A549 (cell line): ENCODE measurements at regions not wholly inside any gene's neighbourhood (a gene's known extent, or its start where the extent isn't known, plus 50 kb on each side); places are given as distances from the start of the nearest gene placed in this dataset.

Experiments used
- ATAC-seq, 2 experiments: fragments of 200-7000 bp in 1 of 2; fragments of >200 bp in 1 of 2; cut with Nextera tagmentation in 1 of 2; cut with Tn5 transposase in 1 of 2; 3 replicates each; pipeline versions ENCODE4 v1.8.0 to v1.9.1; 2018 to 2020; ENCODE audit warnings: mild to moderate bottlenecking in 1 of 2, moderate library complexity in 1 of 2
- CTCF ChIA-PET: fragments of 300-600 bp; sonication (Branson Sonifier 250); formaldehyde crosslinking; extraction: SDS; loops from one replicate; lab custom pipeline; 2021; ENCODE audit warnings: antibody characterized with exemption, inconsistent platforms; lab: Yijun Ruan, JAX
- POLR2A ChIA-PET: fragments of 350-600 bp; formaldehyde crosslinking; extraction: SDS; loops from one replicate; lab custom pipeline; 2021; ENCODE audit warnings: antibody characterized with exemption, inconsistent platforms; lab: Yijun Ruan, JAX
- DNase-seq, 2 experiments: peaks; one replicate each; pipeline versions ENCODE4 v3.0.0 to v3.0.0-alpha.2; 2011 to 2016; ENCODE audit warnings: low read depth in 1 of 2, low spot score in 1 of 2
- FAIRE-seq: peaks from 2 replicates; lab custom pipeline; 2011; peaks lifted over from hg19 to GRCh38; lab: Jason Lieb, UNC
- H3K27ac ChIP-seq, 2 experiments: fragments of >200 bp; sonication (Bioruptor Twin); formaldehyde crosslinking; 3 replicates each; pipeline ENCODE4 v1.5.1; 2016 to 2017
- H3K4me1 ChIP-seq: fragments of >200 bp; sonication (Bioruptor Twin); formaldehyde crosslinking; 3 replicates; pipeline ENCODE4 v1.6.1; 2016
- H3K4me2 ChIP-seq: fragments of >200 bp; sonication (Bioruptor Twin); formaldehyde crosslinking; 3 replicates; pipeline ENCODE4 v1.6.1; 2016
- H3K4me3 ChIP-seq: fragments of >200 bp; sonication (Bioruptor Twin); formaldehyde crosslinking; 3 replicates; pipeline ENCODE4 v1.5.1; 2016
- H3K9me3 ChIP-seq: fragments of >200 bp; sonication (Bioruptor Twin); formaldehyde crosslinking; 3 replicates; pipeline ENCODE4 v1.6.1; 2016
- CBX8 ChIP-seq: fragments of 200-600 bp; sonication (generic); IDR thresholded peaks from 2 replicates; pipeline ENCODE4 v1.6.1; 2016
- CEBPB ChIP-seq, 2 experiments: fragments of >200 bp in 1 of 2; sonication (Bioruptor Twin) in 1 of 2; formaldehyde crosslinking in 1 of 2; IDR thresholded peaks; 2 replicates each; pipeline ENCODE4 v1.6.1; 2012 to 2016
- CTCF ChIP-seq: fragments of >200 bp; sonication (Bioruptor Twin); formaldehyde crosslinking; IDR thresholded peaks from 3 replicates; pipeline ENCODE4 v1.5.1; 2016
- EHF ChIP-seq: fragments of 250-450 bp; sonication (Bioruptor Pico); IDR thresholded peaks from 2 replicates; pipeline ENCODE4 v1.5.0; 2020; ENCODE audit warnings: mild to moderate bottlenecking
- EHMT2 ChIP-seq: fragments of 200-600 bp; sonication (generic); IDR thresholded peaks from 2 replicates; pipeline ENCODE4 v1.6.1; 2016; ENCODE audit warnings: antibody characterized with exemption, low read depth, mild to moderate bottlenecking, moderate library complexity
- FOSL2 ChIP-seq, 2 experiments: fragments of 450-650 bp in 1 of 2; fragments of >200 bp in 1 of 2; sonication (Bioruptor Twin) in 1 of 2; formaldehyde crosslinking; IDR thresholded peaks; 2 replicates each; pipeline versions ENCODE4 v1.5.0 to v1.6.1; 2016 to 2020; ENCODE audit warnings: mild to moderate bottlenecking in 1 of 2, moderate library complexity in 1 of 2
- FOXS1 ChIP-seq: fragments of 250-450 bp; sonication (Bioruptor Pico); IDR thresholded peaks from 2 replicates; pipeline ENCODE4 v1.5.0; 2020; ENCODE audit warnings: mild to moderate bottlenecking, moderate library complexity
- GATA3 ChIP-seq: IDR thresholded peaks from 2 replicates; pipeline ENCODE4 v1.6.1; 2012; ENCODE audit warnings: borderline replicate concordance
- HDAC2 ChIP-seq: fragments of 200-600 bp; sonication (generic); IDR thresholded peaks from 2 replicates; pipeline ENCODE4 v1.6.1; 2016
- HES2 ChIP-seq: fragments of >200 bp; sonication (Bioruptor Twin); formaldehyde crosslinking; IDR thresholded peaks from 2 replicates; pipeline ENCODE4 v1.6.1; 2016
- HEYL ChIP-seq: fragments of 250-450 bp; sonication (Bioruptor Pico); IDR thresholded peaks from 2 replicates; pipeline ENCODE4 v1.8.0; 2021; ENCODE audit warnings: mild to moderate bottlenecking, moderate library complexity
- HOXB13 ChIP-seq: fragments of 250-450 bp; sonication (Bioruptor Pico); IDR thresholded peaks from 2 replicates; pipeline ENCODE4 v1.5.0; 2020; ENCODE audit warnings: low read depth, mild to moderate bottlenecking, moderate library complexity
- HOXB5 ChIP-seq: fragments of 250-450 bp; sonication (Bioruptor Pico); IDR thresholded peaks from 2 replicates; pipeline ENCODE4 v1.5.0; 2020; ENCODE audit warnings: mild to moderate bottlenecking, moderate library complexity
- JUN ChIP-seq, 2 experiments: fragments of >200 bp; sonication (Bioruptor Twin); formaldehyde crosslinking; IDR thresholded peaks; 2 replicates in 1 of 2; 3 replicates in 1 of 2; pipeline ENCODE4 v1.6.1; 2016 to 2017
- JUNB ChIP-seq: fragments of >200 bp; sonication (Bioruptor Twin); formaldehyde crosslinking; IDR thresholded peaks from 2 replicates; pipeline ENCODE4 v1.6.1; 2016
- KDM1A ChIP-seq: fragments of 200-600 bp; sonication (generic); IDR thresholded peaks from 2 replicates; pipeline ENCODE4 v1.6.1; 2016; ENCODE audit warnings: low read depth, mild to moderate bottlenecking
- KDM5A ChIP-seq: fragments of 200-600 bp; sonication (generic); IDR thresholded peaks from 2 replicates; pipeline ENCODE4 v1.6.1; 2016; ENCODE audit warnings: antibody characterized with exemption, mild to moderate bottlenecking
- MAZ ChIP-seq: fragments of 150-350 bp; IDR thresholded peaks from 2 replicates; pipeline ENCODE4 v1.6.1; 2014; ENCODE audit warnings: antibody characterized with exemption, low read depth, low read length, borderline replicate concordance
- MYC ChIP-seq: IDR thresholded peaks from 2 replicates; pipeline ENCODE4 v1.6.1; 2012; ENCODE audit warnings: mild to moderate bottlenecking, inconsistent platforms, low read length, improper control_type of control experiment, borderline replicate concordance
- NPAS2 ChIP-seq: fragments of 250-450 bp; sonication (Bioruptor Pico); IDR thresholded peaks from 2 replicates; pipeline ENCODE4 v1.8.0; 2022; ENCODE audit warnings: mild to moderate bottlenecking, moderate library complexity, borderline replicate concordance
- NR3C1 ChIP-seq: fragments of >200 bp; sonication (Bioruptor Twin); formaldehyde crosslinking; IDR thresholded peaks from 3 replicates; pipeline ENCODE4 v1.6.1; 2017
- PHF8 ChIP-seq: fragments of 200-600 bp; sonication (generic); IDR thresholded peaks from 2 replicates; pipeline ENCODE4 v1.6.1; 2016; ENCODE audit warnings: low read depth, mild to moderate bottlenecking, antibody characterized with exemption, moderate library complexity, borderline replicate concordance
- POLR2AphosphoS2 ChIP-seq: conservative IDR thresholded peaks from 2 replicates; pipeline ENCODE4 v1.6.1; 2012; ENCODE audit warnings: low read length, improper control_type of control experiment, inconsistent platforms
- RAD21 ChIP-seq, 2 experiments: fragments of >200 bp in 1 of 2; sonication (Bioruptor Twin) in 1 of 2; formaldehyde crosslinking in 1 of 2; IDR thresholded peaks in 1 of 2; conservative IDR thresholded peaks in 1 of 2; 2 replicates in 1 of 2; 3 replicates in 1 of 2; pipeline ENCODE4 v1.6.1; 2012 to 2018; ENCODE audit warnings: inconsistent platforms in 1 of 2
- RARB ChIP-seq: fragments of 250-450 bp; sonication (Bioruptor Pico); IDR thresholded peaks from 2 replicates; pipeline ENCODE4 v1.8.0; 2021; ENCODE audit warnings: mild to moderate bottlenecking, moderate library complexity
- RFX5 ChIP-seq: fragments of 450-650 bp; IDR thresholded peaks from 2 replicates; pipeline ENCODE4 v1.7.1; 2014; ENCODE audit warnings: antibody characterized with exemption, mild to moderate bottlenecking, moderate library complexity
- RNF2 ChIP-seq: fragments of 200-600 bp; sonication (generic); IDR thresholded peaks from 2 replicates; pipeline ENCODE4 v1.6.1; 2016; ENCODE audit warnings: low read depth, mild to moderate bottlenecking, antibody characterized with exemption, moderate library complexity, borderline replicate concordance
- SMC3 ChIP-seq: fragments of >200 bp; sonication (Bioruptor Twin); formaldehyde crosslinking; IDR thresholded peaks from 3 replicates; pipeline ENCODE4 v1.6.1; 2018; ENCODE audit warnings: inconsistent platforms
- TFCP2L1 ChIP-seq: fragments of 250-450 bp; sonication (Bioruptor Pico); IDR thresholded peaks from 2 replicates; pipeline ENCODE4 v1.5.0; 2021; ENCODE audit warnings: mild to moderate bottlenecking
- TP53 ChIP-seq: fragments of 250-450 bp; sonication (Bioruptor Pico); IDR thresholded peaks from 2 replicates; pipeline ENCODE4 v1.5.0; 2021; ENCODE audit warnings: mild to moderate bottlenecking, moderate library complexity
- USF2 ChIP-seq: fragments of 450-650 bp; IDR thresholded peaks from 2 replicates; pipeline ENCODE4 v1.6.1; 2014; ENCODE audit warnings: antibody characterized with exemption
- ZFP36 ChIP-seq: fragments of 450-650 bp; IDR thresholded peaks from 2 replicates; pipeline ENCODE4 v1.6.1; 2014; ENCODE audit warnings: borderline replicate concordance; ENCODE audit not compliant: partially characterized antibody
- ZNF302 ChIP-seq: fragments of 250-450 bp; sonication (Bioruptor Pico); IDR thresholded peaks from 2 replicates; pipeline ENCODE4 v1.9.0; 2021; ENCODE audit warnings: inconsistent platforms, mild to moderate bottlenecking, moderate library complexity
- WGBS: methylation state at CpG from one replicate; pipeline ENCODE4 v1.1.6; 2017; ENCODE audit errors: missing lambda C conversion rate; 5-methylcytosine and 5-hydroxymethylcytosine counted together
- TF ChIP-seq, protein P1 (sequence below): fragments of >200 bp; sonication (Bioruptor Twin); formaldehyde crosslinking; IDR thresholded peaks from 3 replicates; pipeline ENCODE4 v1.6.1; 2016

GRCh38 chr4:128386761-128387599 lies 99.4 kb upstream of the PGRMC2 start (continued):
- peak; percentile 37 to 51; a peak in 2 of 4 replicates for TF ChIP-seq CEBPB (IDR thresholded peaks at IDR 0.05)
- TF ChIP-seq HOXB13 (CRISPR knock-in tag), result peak; percentile 38
- no peak for TF ChIP-seq RNF2
- TF ChIP-seq SMC3, result peak; percentile 46; the same call in 2 of the 3 replicates
- peak; percentile 62; the same call in 1 of the 2 replicates for TF ChIP-seq HOXB5 (CRISPR knock-in tag)
- no peak for TF ChIP-seq HDAC2
- TF ChIP-seq TFCP2L1, result no peak
- no peak for TF ChIP-seq NR3C1
- no peak for TF ChIP-seq FOXS1 (CRISPR knock-in tag)
- TF ChIP-seq JUNB, result peak; percentile 87
- TF ChIP-seq EHMT2, result no peak
- no peak for TF ChIP-seq HEYL
- TF ChIP-seq ZNF302 (CRISPR knock-in tag), result no peak
- TF ChIP-seq RARB, result no peak
- no peak for TF ChIP-seq CBX8

DNA sequence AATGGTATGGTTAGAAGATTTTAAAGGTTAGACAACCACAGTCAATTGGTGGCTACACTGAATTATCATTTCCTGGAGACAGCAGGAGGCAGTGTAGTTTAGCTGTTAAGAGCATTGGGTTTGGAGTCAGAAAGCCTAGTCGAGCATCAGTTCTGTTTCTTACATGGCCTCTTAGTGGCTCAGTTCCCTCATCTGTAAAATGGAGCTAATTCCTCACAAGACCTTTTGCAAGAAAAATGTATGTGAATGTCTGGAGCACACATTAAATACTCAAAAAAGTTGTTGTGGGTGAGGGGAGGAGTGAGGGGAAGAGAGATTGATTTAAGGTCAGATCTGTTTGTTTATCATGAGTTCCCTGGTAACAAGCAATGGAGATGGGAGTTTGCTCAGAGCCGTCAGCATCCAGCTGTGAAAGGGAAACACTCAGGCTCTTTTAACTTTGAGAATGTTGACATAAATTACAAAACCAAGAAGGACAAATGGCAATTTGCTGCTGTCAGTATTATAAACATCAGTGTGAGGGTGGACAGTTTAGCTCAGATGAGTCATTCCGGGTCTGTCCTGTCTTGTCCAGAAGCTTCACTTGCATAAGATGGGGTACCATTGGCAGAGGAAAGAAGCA lies 98.2 kb upstream of the PGRMC2 start:
- ChIA-PET CTCF (interaction anchor here (0.7 to 2.5 kb wide), 5 partner anchors 9 to 138 kb away, joined by 3 to 13 read pairs (median 3); no protein-coding TSS in a partner anchor), POLR2A (interaction anchor here (1.5 to 2.2 kb wide), 3 partner anchors 36 to 100 kb away, joined by 4 to 7 read pairs (median 5); no protein-coding TSS in a partner anchor)
- Histone ChIP-seq H3K9me3 (no peaks in the 10 kb centered on the region), H3K27ac (peak overlapping the region; percentile 87 to 88), H3K4me3 (no peak overlapping the region), H3K4me2 (peak overlapping the region; percentile 75), H3K4me1 (peaks cover 61% of the 10 kb centered on the region)
- FAIRE-seq (no peak), DNase-seq (peak; percentile 21 to 77), ATAC-seq (peak; percentile 49 to 68)
- WGBS, result 3% methylated on average over 3 of the region's 3 CpGs
- TF ChIP-seq MAZ, result no peak
- TF ChIP-seq JUNB, result peak; percentile 69
- TF ChIP-seq HDAC2, result 0 out of 2 replicates have a peak, but pooled peaks have one; percentile 72
- TF ChIP-seq TP53, result no peak
- peak; percentile 28; the same call in 1 of the 3 replicates for TF ChIP-seq SMC3
- TF ChIP-seq ZFP36, result no peak
- no peak for TF ChIP-seq NPAS2 (CRISPR knock-in tag)
- no peak for TF ChIP-seq HOXB13 (CRISPR knock-in tag)
- TF ChIP-seq MYC, result no peak
- no peak for TF ChIP-seq PHF8
- TF ChIP-seq KDM5A, result no peak
- TF ChIP-seq EHF, result no peak
- peak; percentile 29; the same call in 2 of the 3 replicates for TF ChIP-seq CTCF
- TF ChIP-seq RAD21 (conservative IDR thresholded peaks at IDR 0.05 in 1 of 2, IDR thresholded peaks at IDR 0.05 in 1 of 2), result peak; percentile 40 to 52; a peak in 3 of 5 replicates
- peak; percentile 84 for TF ChIP-seq KDM1A
- TF ChIP-seq HES2, result no peak
- no peak for TF ChIP-seq RNF2
- TF ChIP-seq HOXB5 (CRISPR knock-in tag), result no peak
- TF ChIP-seq POLR2AphosphoS2, result no peak
- peak; percentile 30 to 48; a peak in 1 of 5 replicates for TF ChIP-seq JUN (IDR thresholded peaks at IDR 0.05)
- TF ChIP-seq CEBPB (IDR thresholded peaks at IDR 0.05), result peak in 1 of 2 experiments; percentile 46; a peak in 1 of 4 replicates
- TF ChIP-seq GATA3, result peak; percentile 56; the same call in 1 of the 2 replicates
- TF ChIP-seq USF2, result no peak
- TF ChIP-seq, protein P1, sequence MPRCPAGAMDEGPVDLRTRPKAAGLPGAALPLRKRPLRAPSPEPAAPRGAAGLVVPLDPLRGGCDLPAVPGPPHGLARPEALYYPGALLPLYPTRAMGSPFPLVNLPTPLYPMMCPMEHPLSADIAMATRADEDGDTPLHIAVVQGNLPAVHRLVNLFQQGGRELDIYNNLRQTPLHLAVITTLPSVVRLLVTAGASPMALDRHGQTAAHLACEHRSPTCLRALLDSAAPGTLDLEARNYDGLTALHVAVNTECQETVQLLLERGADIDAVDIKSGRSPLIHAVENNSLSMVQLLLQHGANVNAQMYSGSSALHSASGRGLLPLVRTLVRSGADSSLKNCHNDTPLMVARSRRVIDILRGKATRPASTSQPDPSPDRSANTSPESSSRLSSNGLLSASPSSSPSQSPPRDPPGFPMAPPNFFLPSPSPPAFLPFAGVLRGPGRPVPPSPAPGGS, result no peak
- TF ChIP-seq FOSL2 (IDR thresholded peaks at IDR 0.05), result peak; percentile 60
- TF ChIP-seq FOSL2 (CRISPR knock-in tag; IDR thresholded peaks at IDR 0.05), result peak; percentile 73
- TF ChIP-seq RFX5, result no peak
- TF ChIP-seq HEYL, result no peak
